Adrenal gland (tissue), 9 donors: ENCODE measurements at regions not wholly inside any gene's neighbourhood (a gene's known extent, or its start where the extent isn't known, plus 50 kb on each side); places are given as distances from the start of the nearest gene placed in this dataset.

Experiments used
- DNase-seq, 7 donors: peaks; one replicate each; pipeline ENCODE4 v3.0.0-alpha.2; 2019 to 2020
- H3K27ac ChIP-seq, 5 donors: fragments of 200-600 bp; sonication (generic) in 4 of 5; 1 replicate in 3 of 5; 2 replicates in 2 of 5; pipeline versions ENCODE4 v1.5.1 to v1.8.0; 2016 to 2020; ENCODE audit warnings: mild to moderate bottlenecking in 1 of 5
- H3K27me3 ChIP-seq: fragments of 200-600 bp; 2 replicates; pipeline ENCODE4 v1.8.0; 2021
- H3K36me3 ChIP-seq, 2 donors: fragments of 200-600 bp; replicated peaks in 1 of 2; 1 replicate in 1 of 2; 2 replicates in 1 of 2; pipeline versions ENCODE4 v1.5.1 to v1.8.0; 2018 to 2022
- H3K4me1 ChIP-seq, 2 donors: fragments of 200-600 bp; replicated peaks in 1 of 2; 1 replicate in 1 of 2; 2 replicates in 1 of 2; pipeline versions ENCODE4 v1.5.1 to v1.8.0; 2018 to 2021
- H3K4me3 ChIP-seq, 4 donors: fragments of 200-600 bp; sonication (generic) in 3 of 4; one replicate each; pipeline ENCODE4 v1.5.1; 2016 to 2018
- H3K9me3 ChIP-seq, 3 donors: fragments of 200-600 bp; sonication (generic) in 1 of 3; replicated peaks in 1 of 3; 1 replicate in 2 of 3; 2 replicates in 1 of 3; pipeline versions ENCODE4 v1.5.1 to v1.8.0; 2016 to 2021
- CTCF ChIP-seq, 6 experiments: fragments of 450-650 bp in 4 of 6; fragments of 200-600 bp in 2 of 6; sonication (generic) in 1 of 6; IDR thresholded peaks; 1 replicate in 5 of 6; 2 replicates in 1 of 6; pipeline versions ENCODE4 v1.5.1 to v1.8.0; 2016 to 2021; ENCODE audit warnings: antibody characterized with exemption in 6 of 6, mild to moderate bottlenecking in 2 of 6, moderate library complexity in 1 of 6
- POLR2A ChIP-seq, 2 donors: fragments of 450-650 bp; IDR thresholded peaks; one replicate each; pipeline ENCODE4 v1.6.1; 2017; ENCODE audit warnings: antibody characterized with exemption in 2 of 2, mild to moderate bottlenecking in 2 of 2, moderate library complexity in 1 of 2
- WGBS, 4 donors: extraction: QIAGEN DNeasy Blood & Tissue Kit in 2 of 4; methylation state at CpG; one replicate each; pipeline versions ENCODE4 v1.1.5 to v1.1.7; 2013 to 2017; 5-methylcytosine and 5-hydroxymethylcytosine counted together
- intact Hi-C, 2 donors: fragments of 100-400 bp; cut with DNase I; formaldehyde crosslinking; loops; one replicate each; pipeline versions ENCODE4 v1.14.1 to v1.15.0; 2022 to 2023
- donor health status: healthy with polysubstance abuse.
- donor health status: Bipolar disorder and iron deficiency.
- donor health status: DM: yes; HTN: yes; CAD: no.
- donor health status: DM: no; HTN: no; CAD: no.
- donor health status: DM: no; HTN: no; CAD: no.

GRCh38 chr3:135559802-135560201, 405.7 kb upstream of the PPP2R3A start:
- WGBS, 4 donors = 71 to 77% (median 74%) methylated on average over 5 of the region's 5 CpGs
- TF ChIP-seq CTCF (IDR thresholded peaks at IDR 0.05) (no peak), POLR2A (IDR thresholded peaks at IDR 0.05) (no peak)
- DNase-seq = no peak
- H3K27ac ChIP-seq = no peak overlapping the region
- H3K27me3 ChIP-seq = no peaks in the 10 kb centered on the region
- no peaks in the 10 kb centered on the region for H3K9me3 ChIP-seq
- H3K36me3 ChIP-seq = no peaks in the 10 kb centered on the region
- intact Hi-C loops = no loop called here
- H3K4me3 ChIP-seq = no peak overlapping the region
- no peaks in the 10 kb centered on the region for H3K4me1 ChIP-seq

- no peaks in the 10 kb centered on the region for H3K9me3 ChIP-seq
- no peak overlapping the region for H3K4me3 ChIP-seq
- no peaks in the 10 kb centered on the region for H3K36me3 ChIP-seq
- no peak for DNase-seq
- TF ChIP-seq CTCF (IDR thresholded peaks at IDR 0.05) (no peak), POLR2A (IDR thresholded peaks at IDR 0.05) (no peak)
- no peak overlapping the region for H3K27ac ChIP-seq
- H3K4me1 ChIP-seq = no peaks in the 10 kb centered on the region
- intact Hi-C loops = no loop called here
- H3K27me3 ChIP-seq = no peaks in the 10 kb centered on the region
- WGBS, 4 donors = 73 to 78% (median 75%) methylated on average over 4 of the region's 4 CpGs
These were observed 404.7 kb upstream of the PPP2R3A start for GRCh38 chr3:135560847-135561246.

- no peaks in the 10 kb centered on the region for H3K27me3 ChIP-seq
- TF ChIP-seq CTCF (IDR thresholded peaks at IDR 0.05) (no peak), POLR2A (IDR thresholded peaks at IDR 0.05) (no peak)
- H3K9me3 ChIP-seq = no peaks in the 10 kb centered on the region
- intact Hi-C loops = no loop called here
- WGBS, 4 donors = 56 to 74% (median 68%) methylated on average over 3 to 4 of the region's 4 CpGs
- DNase-seq = no peak
- H3K4me3 ChIP-seq = no peak overlapping the region
- no peak overlapping the region for H3K27ac ChIP-seq
- no peaks in the 10 kb centered on the region for H3K36me3 ChIP-seq
- H3K4me1 ChIP-seq = no peaks in the 10 kb centered on the region
These were observed 400.8 kb upstream of the PPP2R3A start for GRCh38 chr3:135564696-135565095.

GRCh38 chr3:135565546-135565945, 400.0 kb upstream of the PPP2R3A start:
- Histone ChIP-seq H3K4me1 (no peaks in the 10 kb centered on the region), H3K9me3 (no peaks in the 10 kb centered on the region), H3K36me3 (no peaks in the 10 kb centered on the region), H3K27me3 (no peaks in the 10 kb centered on the region), H3K27ac (no peak overlapping the region), H3K4me3 (no peak overlapping the region)
- intact Hi-C loops = no loop called here
- TF ChIP-seq CTCF (IDR thresholded peaks at IDR 0.05) = no peak
- no peak for TF ChIP-seq POLR2A (IDR thresholded peaks at IDR 0.05)
- 54 to 59% (median 58%) methylated on average over 5 of the region's 5 CpGs for WGBS, 4 donors
- no peak for DNase-seq
